ENCODE measurements at regions not wholly inside any gene's neighbourhood (a gene's known extent, or its start where the extent isn't known, plus 50 kb on each side); places are given as distances from the start of the nearest gene placed in this dataset.

DNA sequence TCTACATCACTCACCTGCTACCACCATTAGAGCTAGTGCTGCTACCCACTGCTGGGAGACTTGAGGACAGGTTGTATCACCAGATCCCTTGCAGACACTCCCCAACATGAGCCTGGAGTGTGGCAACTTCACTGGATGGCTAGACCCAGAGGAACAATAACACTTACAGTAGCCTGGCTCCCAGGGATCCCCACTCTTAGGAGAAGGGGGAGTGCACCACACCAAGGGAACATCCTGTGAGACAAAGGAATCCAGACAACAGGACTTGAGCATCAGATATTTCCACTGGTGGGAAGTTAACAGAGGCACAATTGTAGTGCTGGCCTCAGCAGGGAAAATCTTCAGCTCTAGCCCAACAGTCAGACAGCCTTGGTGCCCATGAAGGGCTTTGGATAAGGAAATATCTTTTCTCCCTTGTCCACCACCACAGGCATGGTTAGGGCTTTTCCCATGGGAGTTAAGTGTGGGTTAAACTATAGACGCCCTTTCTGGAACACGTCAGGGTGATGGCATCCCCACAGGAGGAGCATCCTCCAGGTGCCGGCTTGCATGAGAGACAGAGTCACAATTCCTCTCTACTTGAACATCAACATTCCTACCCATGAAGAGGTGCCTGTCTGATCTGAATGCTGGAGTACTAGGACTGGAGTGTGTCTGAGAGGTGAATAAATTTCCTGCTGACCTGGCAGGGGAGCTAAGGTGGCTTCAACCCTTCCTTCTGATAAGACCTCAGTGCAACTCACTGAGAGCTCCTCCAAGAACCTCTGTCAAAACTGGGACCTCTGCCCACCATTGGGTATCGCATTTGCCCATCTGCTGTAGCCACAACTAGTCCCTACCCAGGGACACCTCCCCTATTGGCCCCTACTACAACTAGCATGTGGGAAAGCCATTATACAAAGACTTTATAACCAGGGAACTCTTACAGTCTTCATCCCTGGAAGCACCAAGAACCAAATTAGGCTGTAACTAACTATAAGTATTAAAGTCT lies 55.4 kb upstream of the SIRPG start:
- DNase-seq (ENCODE audit: low read depth in 2 of 2), result no peak

GRCh38 chr20:1711826-1712601 lies 54.4 kb upstream of the SIRPG start:
- H3K4me1 ChIP-seq (ENCODE audit: control insufficient read depth, extremely low read depth, insufficient read depth, low read length), result no peaks in the 10 kb centered on the region
- no peak for DNase-seq (ENCODE audit: low read depth in 2 of 2)
- no peak overlapping the region for H3K4me2 ChIP-seq (ENCODE audit: extremely low read depth, insufficient read depth, low read length)
- no peaks in the 10 kb centered on the region for H3K9me3 ChIP-seq (ENCODE audit: control insufficient read depth, insufficient read depth, low read depth, low read length)
- no peaks in the 10 kb centered on the region for H4K20me1 ChIP-seq (ENCODE audit: control insufficient read depth, extremely low read depth, insufficient read depth, low read length)
- no peak overlapping the region for H2AFZ ChIP-seq (ENCODE audit: low read length)
- no peaks in the 10 kb centered on the region for H3K36me3 ChIP-seq (ENCODE audit: control insufficient read depth, insufficient read depth, low read length)
- H3K79me2 ChIP-seq (ENCODE audit: control insufficient read depth, insufficient read depth, low read length), result no peaks in the 10 kb centered on the region
- no peak for TF ChIP-seq EZH2 (IDR thresholded peaks at IDR 0.05; ENCODE audit: low read length, missing control alignments)
- TF ChIP-seq, protein P1, sequence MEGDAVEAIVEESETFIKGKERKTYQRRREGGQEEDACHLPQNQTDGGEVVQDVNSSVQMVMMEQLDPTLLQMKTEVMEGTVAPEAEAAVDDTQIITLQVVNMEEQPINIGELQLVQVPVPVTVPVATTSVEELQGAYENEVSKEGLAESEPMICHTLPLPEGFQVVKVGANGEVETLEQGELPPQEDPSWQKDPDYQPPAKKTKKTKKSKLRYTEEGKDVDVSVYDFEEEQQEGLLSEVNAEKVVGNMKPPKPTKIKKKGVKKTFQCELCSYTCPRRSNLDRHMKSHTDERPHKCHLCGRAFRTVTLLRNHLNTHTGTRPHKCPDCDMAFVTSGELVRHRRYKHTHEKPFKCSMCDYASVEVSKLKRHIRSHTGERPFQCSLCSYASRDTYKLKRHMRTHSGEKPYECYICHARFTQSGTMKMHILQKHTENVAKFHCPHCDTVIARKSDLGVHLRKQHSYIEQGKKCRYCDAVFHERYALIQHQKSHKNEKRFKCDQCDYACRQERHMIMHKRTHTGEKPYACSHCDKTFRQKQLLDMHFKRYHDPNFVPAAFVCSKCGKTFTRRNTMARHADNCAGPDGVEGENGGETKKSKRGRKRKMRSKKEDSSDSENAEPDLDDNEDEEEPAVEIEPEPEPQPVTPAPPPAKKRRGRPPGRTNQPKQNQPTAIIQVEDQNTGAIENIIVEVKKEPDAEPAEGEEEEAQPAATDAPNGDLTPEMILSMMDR (conservative IDR thresholded peaks at IDR 0.05 in 1 of 2, IDR thresholded peaks at IDR 0.05 in 1 of 2; ENCODE audit: low read depth in 1 of 2, low read length in 2 of 2), result no peak
- no peak overlapping the region for H3K27ac ChIP-seq (ENCODE audit: insufficient read depth, low read length)
- H3K27me3 ChIP-seq (ENCODE audit: control insufficient read depth, insufficient read depth, low read length), result peaks cover 4% of the 10 kb centered on the region
- H3K4me3 ChIP-seq (replicated peaks in 1 of 4; ENCODE audit: control extremely low read depth in 1 of 4, insufficient read depth in 1 of 4, low read depth in 3 of 4, low read length in 4 of 4), result no peak overlapping the region
- H3K9ac ChIP-seq (ENCODE audit: insufficient read depth, low read length), result no peak overlapping the region

More for the DNA sequence above, 55.4 kb upstream of the SIRPG start:
- Histone ChIP-seq H3K4me1 (ENCODE audit: control insufficient read depth, extremely low read depth, insufficient read depth, low read length) (no peaks in the 10 kb centered on the region), H3K36me3 (ENCODE audit: control insufficient read depth, insufficient read depth, low read length) (no peaks in the 10 kb centered on the region), H3K4me2 (ENCODE audit: extremely low read depth, insufficient read depth, low read length) (no peak overlapping the region), H4K20me1 (ENCODE audit: control insufficient read depth, extremely low read depth, insufficient read depth, low read length) (no peaks in the 10 kb centered on the region), H3K27me3 (ENCODE audit: control insufficient read depth, insufficient read depth, low read length) (peaks cover 4% of the 10 kb centered on the region), H3K27ac (ENCODE audit: insufficient read depth, low read length) (no peak overlapping the region), H3K9me3 (ENCODE audit: control insufficient read depth, insufficient read depth, low read depth, low read length) (no peaks in the 10 kb centered on the region), H3K9ac (ENCODE audit: insufficient read depth, low read length) (no peak overlapping the region), H3K4me3 (replicated peaks in 1 of 4; ENCODE audit: control extremely low read depth in 1 of 4, insufficient read depth in 1 of 4, low read depth in 3 of 4, low read length in 4 of 4) (no peak overlapping the region), H2AFZ (ENCODE audit: low read length) (no peak overlapping the region), H3K79me2 (ENCODE audit: control insufficient read depth, insufficient read depth, low read length) (no peaks in the 10 kb centered on the region)
- TF ChIP-seq, protein P1 (conservative IDR thresholded peaks at IDR 0.05 in 1 of 2, IDR thresholded peaks at IDR 0.05 in 1 of 2; ENCODE audit: low read depth in 1 of 2, low read length in 2 of 2), result no peak
- TF ChIP-seq EZH2 (IDR thresholded peaks at IDR 0.05; ENCODE audit: low read length, missing control alignments), result no peak

DNA sequence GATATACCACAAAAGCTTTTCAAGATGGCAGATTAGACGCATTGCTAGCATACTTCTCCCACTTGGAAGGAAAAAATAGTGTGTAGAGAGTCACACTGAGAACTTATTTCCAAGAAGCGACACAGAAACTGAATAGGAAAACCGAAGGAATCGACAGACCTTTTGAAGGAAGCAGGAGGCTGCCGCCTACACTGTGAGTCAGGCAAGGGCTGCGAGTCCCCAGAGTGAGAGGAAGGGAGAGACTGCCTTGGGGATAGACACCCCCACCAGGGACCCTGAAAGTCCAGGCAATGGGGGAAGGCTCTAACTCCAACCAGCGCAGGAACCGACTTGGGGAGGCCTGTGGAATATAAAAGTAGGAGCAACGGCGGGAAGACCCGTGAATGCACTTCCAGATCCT lies 53.7 kb upstream of the SIRPG start:
- Histone ChIP-seq H3K4me2 (ENCODE audit: extremely low read depth, insufficient read depth, low read length) (no peak overlapping the region), H2AFZ (ENCODE audit: low read length) (no peak overlapping the region), H3K4me1 (ENCODE audit: control insufficient read depth, extremely low read depth, insufficient read depth, low read length) (no peaks in the 10 kb centered on the region), H3K4me3 (replicated peaks in 1 of 4; ENCODE audit: control extremely low read depth in 1 of 4, insufficient read depth in 1 of 4, low read depth in 3 of 4, low read length in 4 of 4) (no peak overlapping the region), H3K27me3 (ENCODE audit: control insufficient read depth, insufficient read depth, low read length) (peaks cover 4% of the 10 kb centered on the region), H4K20me1 (ENCODE audit: control insufficient read depth, extremely low read depth, insufficient read depth, low read length) (no peaks in the 10 kb centered on the region), H3K9ac (ENCODE audit: insufficient read depth, low read length) (no peak overlapping the region), H3K36me3 (ENCODE audit: control insufficient read depth, insufficient read depth, low read length) (no peaks in the 10 kb centered on the region), H3K27ac (ENCODE audit: insufficient read depth, low read length) (no peak overlapping the region), H3K79me2 (ENCODE audit: control insufficient read depth, insufficient read depth, low read length) (no peaks in the 10 kb centered on the region), H3K9me3 (ENCODE audit: control insufficient read depth, insufficient read depth, low read depth, low read length) (no peaks in the 10 kb centered on the region)
- TF ChIP-seq, protein P1 (conservative IDR thresholded peaks at IDR 0.05 in 1 of 2, IDR thresholded peaks at IDR 0.05 in 1 of 2; ENCODE audit: low read depth in 1 of 2, low read length in 2 of 2), result no peak
- no peak for TF ChIP-seq EZH2 (IDR thresholded peaks at IDR 0.05; ENCODE audit: low read length, missing control alignments)
- DNase-seq (ENCODE audit: low read depth in 2 of 2), result no peak

Data from fibroblast of lung (primary cell).